ENCODE measurements at regions not wholly inside any gene's neighbourhood (a gene's known extent, or its start where the extent isn't known, plus 50 kb on each side); places are given as distances from the start of the nearest gene placed in this dataset.

- no peak for TF ChIP-seq CTCF (IDR thresholded peaks at IDR 0.05)
Observed at GRCh38 chr2:221087779-221088178, 484.3 kb downstream of the EPHA4 start.

- no peak for TF ChIP-seq CTCF (IDR thresholded peaks at IDR 0.05)
Observed at GRCh38 chr2:221088506-221088905, 483.6 kb downstream of the EPHA4 start.

- TF ChIP-seq CTCF (IDR thresholded peaks at IDR 0.05): no peak
Observed at GRCh38 chr2:221095356-221095755, 476.7 kb downstream of the EPHA4 start.

GRCh38 chr2:221096706-221097567 lies 475.2 kb downstream of the EPHA4 start:
- TF ChIP-seq CTCF (IDR thresholded peaks at IDR 0.05): no peak

- no peak for TF ChIP-seq CTCF (IDR thresholded peaks at IDR 0.05)
Observed at GRCh38 chr2:221097568-221097915, 474.6 kb downstream of the EPHA4 start.

GRCh38 chr2:221097949-221098348 lies 474.2 kb downstream of the EPHA4 start:
- TF ChIP-seq CTCF (IDR thresholded peaks at IDR 0.05): no peak

GRCh38 chr2:221100467-221101089 lies 471.5 kb downstream of the EPHA4 start:
- no peak for TF ChIP-seq CTCF (IDR thresholded peaks at IDR 0.05)

All from LNCAP (cell line).